ENCODE measurements at regions not wholly inside any gene's neighbourhood (a gene's known extent, or its start where the extent isn't known, plus 50 kb on each side); places are given as distances from the start of the nearest gene placed in this dataset.
"Not testable (repeated sequence)": the region's sequence is repeated elsewhere in the genome, so short reads cannot be mapped to it uniquely, and the experiment has no call there.

- no peak for DNase-seq
Observed at GRCh38 chr12:46667551-46667950, 158.2 kb downstream of the SLC38A4 start.

- DNase-seq: peak in 1 of 2 donors; percentile 87
Observed at GRCh38 chr12:46664761-46665287, 161.0 kb downstream of the SLC38A4 start.

GRCh38 chr12:46663318-46663717, 162.5 kb downstream of the SLC38A4 start:
- no peak for DNase-seq

- DNase-seq: peak in 1 of 2 donors; percentile 85
Observed at GRCh38 chr12:46661110-46661845, 164.5 kb downstream of the SLC38A4 start.

GRCh38 chr12:46660719-46661109, 165.1 kb downstream of the SLC38A4 start:
- DNase-seq: peak in 1 of 2 donors; percentile 16

- no peak for DNase-seq
Observed at GRCh38 chr12:46660276-46660675, 165.5 kb downstream of the SLC38A4 start.

- no peak for DNase-seq
Observed at GRCh38 chr12:46659824-46660223, 166.0 kb downstream of the SLC38A4 start.

- DNase-seq: no peak
Observed at GRCh38 chr12:46659032-46659650, 166.7 kb downstream of the SLC38A4 start.

GRCh38 chr12:46657453-46658411, 168.1 kb downstream of the SLC38A4 start:
- DNase-seq: no peak

GRCh38 chr12:46655984-46656383, 169.8 kb downstream of the SLC38A4 start:
- DNase-seq: not testable (repeated sequence)

GRCh38 chr12:46653311-46653710, 172.5 kb downstream of the SLC38A4 start:
- no peak for DNase-seq

- no peak for DNase-seq
Observed at GRCh38 chr12:46652692-46653091, 173.1 kb downstream of the SLC38A4 start.

GRCh38 chr12:46650688-46651087, 175.1 kb downstream of the SLC38A4 start:
- DNase-seq: no peak

- DNase-seq: no peak
Observed at GRCh38 chr12:46649433-46649832, 176.4 kb downstream of the SLC38A4 start.

- no peak for DNase-seq
Observed at GRCh38 chr12:46647034-46647433, 178.8 kb downstream of the SLC38A4 start.

- DNase-seq: not testable (repeated sequence)
Observed at GRCh38 chr12:46641649-46642048, 184.1 kb downstream of the SLC38A4 start.

- no peak for DNase-seq
Observed at GRCh38 chr12:46635818-46636217, 190.0 kb downstream of the SLC38A4 start.

- DNase-seq: no peak
Observed at GRCh38 chr12:46629331-46630229, 196.2 kb downstream of the SLC38A4 start.

- no peak for DNase-seq
Observed at GRCh38 chr12:46628176-46628575, 197.6 kb downstream of the SLC38A4 start.

GRCh38 chr12:46627686-46628085, 198.1 kb downstream of the SLC38A4 start:
- no peak for DNase-seq

- DNase-seq: not testable (repeated sequence)
Observed at GRCh38 chr12:46619474-46619873, 206.3 kb downstream of the SLC38A4 start.

- DNase-seq: not testable (repeated sequence)
Observed at GRCh38 chr12:46617737-46618136, 208.1 kb downstream of the SLC38A4 start.
